VCaP (cell line): ENCODE measurements at regions not wholly inside any gene's neighbourhood (a gene's known extent, or its start where the extent isn't known, plus 50 kb on each side); places are given as distances from the start of the nearest gene placed in this dataset.

Source experiments
- H3K27ac ChIP-seq: fragments of 450-650 bp; 2 replicates; pipeline ENCODE4 v1.5.1; 2017
- TF ChIP-seq, protein P1 (sequence below): fragments of 450-650 bp; conservative IDR thresholded peaks from 2 replicates; pipeline ENCODE4 v1.5.1; 2017; ENCODE audit warnings: mild to moderate bottlenecking, moderate library complexity

DNA sequence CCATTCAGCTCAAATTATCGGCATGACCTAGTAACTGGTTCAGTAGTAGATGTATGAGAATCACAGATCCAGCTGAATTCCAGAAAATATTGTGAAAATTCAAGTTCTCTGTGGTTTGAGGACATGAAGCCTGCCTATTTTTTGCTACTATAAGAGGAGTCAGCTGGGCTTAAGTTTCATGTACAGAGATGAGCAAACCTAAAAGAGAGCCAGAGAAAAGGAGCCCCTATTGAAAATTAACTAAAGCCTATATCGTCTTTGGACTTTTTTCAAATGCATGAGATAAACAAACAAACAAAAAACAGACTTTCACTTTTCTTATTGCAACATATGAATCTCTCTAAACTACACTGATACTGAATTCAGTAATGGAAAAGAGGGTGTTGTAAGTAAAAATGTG is 106.8 kb upstream of the SPRY2 start:
- H3K27ac ChIP-seq = no peak overlapping the region
- TF ChIP-seq, protein P1, sequence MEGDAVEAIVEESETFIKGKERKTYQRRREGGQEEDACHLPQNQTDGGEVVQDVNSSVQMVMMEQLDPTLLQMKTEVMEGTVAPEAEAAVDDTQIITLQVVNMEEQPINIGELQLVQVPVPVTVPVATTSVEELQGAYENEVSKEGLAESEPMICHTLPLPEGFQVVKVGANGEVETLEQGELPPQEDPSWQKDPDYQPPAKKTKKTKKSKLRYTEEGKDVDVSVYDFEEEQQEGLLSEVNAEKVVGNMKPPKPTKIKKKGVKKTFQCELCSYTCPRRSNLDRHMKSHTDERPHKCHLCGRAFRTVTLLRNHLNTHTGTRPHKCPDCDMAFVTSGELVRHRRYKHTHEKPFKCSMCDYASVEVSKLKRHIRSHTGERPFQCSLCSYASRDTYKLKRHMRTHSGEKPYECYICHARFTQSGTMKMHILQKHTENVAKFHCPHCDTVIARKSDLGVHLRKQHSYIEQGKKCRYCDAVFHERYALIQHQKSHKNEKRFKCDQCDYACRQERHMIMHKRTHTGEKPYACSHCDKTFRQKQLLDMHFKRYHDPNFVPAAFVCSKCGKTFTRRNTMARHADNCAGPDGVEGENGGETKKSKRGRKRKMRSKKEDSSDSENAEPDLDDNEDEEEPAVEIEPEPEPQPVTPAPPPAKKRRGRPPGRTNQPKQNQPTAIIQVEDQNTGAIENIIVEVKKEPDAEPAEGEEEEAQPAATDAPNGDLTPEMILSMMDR = no peak

DNA sequence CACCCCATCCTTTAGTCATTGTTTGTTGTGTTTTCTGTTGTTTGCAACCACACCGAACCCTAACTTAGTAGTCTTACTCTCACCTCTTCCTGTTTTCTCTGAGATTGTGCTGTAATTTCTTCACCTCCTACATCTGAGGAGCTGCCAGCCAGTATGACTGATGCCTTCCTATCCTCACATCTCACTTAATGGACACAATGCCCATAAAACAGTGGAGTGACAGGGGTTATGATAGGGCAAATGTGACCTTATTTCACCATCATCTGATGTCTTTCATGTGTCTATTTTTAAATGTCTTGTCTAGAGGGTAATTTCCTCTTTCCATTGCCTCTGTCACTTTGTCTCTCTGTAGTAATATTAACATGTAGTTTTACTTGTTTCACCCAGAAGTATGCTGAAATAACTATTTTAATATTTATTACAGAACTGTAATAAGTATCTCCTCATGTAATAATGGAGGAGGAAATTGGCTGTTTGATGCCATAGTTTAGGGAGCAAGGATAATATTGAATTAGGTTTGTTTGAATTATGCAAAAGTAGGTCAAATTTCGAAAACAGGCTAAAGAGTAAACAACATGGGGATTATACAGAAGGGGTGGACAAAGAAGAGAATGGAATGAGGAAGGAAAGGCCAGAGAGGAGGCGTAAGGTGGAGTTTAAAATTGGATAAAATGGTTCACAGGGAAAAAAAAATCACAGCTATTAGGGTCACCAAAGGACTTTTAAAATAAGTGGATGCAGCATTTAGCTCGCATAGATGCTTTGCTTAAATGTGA is 103.5 kb upstream of the SPRY2 start:
- no peak overlapping the region for H3K27ac ChIP-seq
- TF ChIP-seq, protein P1 = no peak

DNA sequence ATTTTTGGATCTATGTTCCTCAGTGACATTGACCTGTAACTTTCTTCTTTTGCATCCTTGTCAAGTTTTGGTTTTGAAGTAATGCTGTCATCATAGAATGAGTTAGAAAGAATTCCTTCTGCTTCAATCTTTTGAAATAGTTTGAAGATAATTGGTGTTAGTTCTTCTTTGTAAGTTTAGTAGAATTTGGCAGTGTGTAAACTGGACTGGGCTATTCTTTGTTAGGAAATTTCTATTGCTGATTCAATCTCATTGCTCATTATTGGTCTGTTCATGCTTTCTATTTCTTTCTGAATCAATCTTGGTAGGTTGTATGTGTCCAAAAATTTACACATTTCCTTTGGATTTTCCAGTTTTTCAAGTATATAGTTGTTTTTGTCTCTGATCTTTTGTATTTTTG is 101.7 kb upstream of the SPRY2 start:
- H3K27ac ChIP-seq = no peak overlapping the region
- TF ChIP-seq, protein P1 = no peak

DNA sequence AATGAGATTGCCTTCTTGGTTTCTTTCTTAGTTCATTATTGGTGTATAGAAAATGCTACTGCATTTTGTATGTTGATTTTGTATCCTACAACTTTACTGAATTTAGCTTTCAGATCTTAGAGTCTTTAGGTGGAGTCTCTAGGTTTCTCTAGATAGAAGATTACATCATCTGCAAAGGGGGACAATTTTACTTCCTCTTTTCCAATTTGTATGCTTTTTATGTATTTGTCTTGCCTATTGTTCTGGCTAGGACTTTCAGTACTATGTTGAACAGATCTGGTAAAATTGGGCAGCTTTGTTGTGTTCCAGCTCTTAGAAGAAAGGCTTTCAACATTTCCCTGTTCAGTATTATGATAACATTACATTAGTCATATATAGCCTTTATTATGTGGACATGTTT is 101.0 kb upstream of the SPRY2 start:
- TF ChIP-seq, protein P1 = no peak
- H3K27ac ChIP-seq = no peak overlapping the region

DNA sequence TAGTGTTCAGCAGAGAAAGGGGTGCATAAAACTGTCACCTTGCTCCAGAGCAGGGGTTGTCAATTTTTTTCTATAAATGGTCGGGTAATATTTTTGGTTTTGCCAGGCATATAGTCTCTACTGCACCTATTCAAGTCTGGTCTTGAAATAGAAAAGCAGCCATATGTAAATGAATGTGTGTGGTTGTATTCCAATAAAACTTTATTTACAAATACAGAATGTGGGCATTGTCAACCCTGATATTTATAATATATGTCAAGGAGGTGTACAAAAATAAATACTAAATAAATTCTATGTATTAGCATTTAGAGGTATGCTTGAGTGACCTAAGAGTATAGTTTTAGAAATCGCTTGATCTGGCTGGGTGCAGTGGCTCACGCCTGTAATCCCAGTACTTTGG is 97.6 kb upstream of the SPRY2 start:
- no peak overlapping the region for H3K27ac ChIP-seq
- TF ChIP-seq, protein P1 = no peak

DNA sequence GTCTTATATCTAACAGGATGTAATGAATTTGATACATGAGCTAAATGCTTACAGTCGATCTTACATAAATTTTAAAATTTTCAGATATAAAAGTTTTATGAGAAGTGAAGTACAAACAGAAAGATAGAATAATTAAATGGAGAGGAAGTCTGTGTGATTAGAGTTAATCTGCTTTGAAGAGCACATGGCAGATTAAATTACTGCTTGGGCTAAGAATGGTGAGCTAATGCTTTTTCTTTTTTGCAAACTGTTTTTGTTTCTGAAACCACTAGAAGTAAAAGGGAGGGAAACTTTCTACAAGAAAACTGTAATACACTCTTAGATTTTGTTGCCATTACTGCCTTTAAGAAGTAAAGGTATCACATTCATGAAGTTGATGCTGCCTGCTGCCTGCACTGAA is 96.3 kb upstream of the SPRY2 start:
- TF ChIP-seq, protein P1 = no peak
- H3K27ac ChIP-seq = no peak overlapping the region

DNA sequence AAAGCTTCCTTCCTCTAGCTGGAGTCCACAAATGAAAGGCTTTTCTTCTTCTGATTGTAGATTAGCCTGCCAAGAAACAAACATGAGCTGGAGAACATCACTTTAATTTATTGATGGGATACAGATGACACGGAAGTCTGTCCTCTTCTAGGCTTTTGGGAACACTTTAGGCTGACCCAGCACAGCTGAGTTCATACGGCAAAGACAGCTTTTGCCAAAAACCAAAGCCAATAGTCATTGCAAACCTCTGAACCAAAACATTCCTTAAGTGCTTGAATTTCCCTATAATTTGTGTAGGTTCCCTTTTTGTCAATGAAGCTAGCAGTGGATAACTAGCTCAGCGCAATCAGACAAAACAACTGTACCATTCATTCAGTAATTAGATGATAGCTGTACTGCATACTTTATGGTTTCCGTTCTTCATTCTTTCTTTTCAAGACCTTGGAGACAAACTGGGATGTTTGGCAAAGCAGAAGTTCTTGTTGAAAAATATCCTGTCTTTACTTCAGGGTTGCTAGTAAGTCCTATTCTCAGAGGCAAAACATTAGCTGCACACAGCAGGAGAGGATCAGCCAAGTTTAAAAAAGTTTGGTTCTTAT is 95.7 kb upstream of the SPRY2 start:
- H3K27ac ChIP-seq = no peak overlapping the region
- TF ChIP-seq, protein P1 = no peak
